NCI-H526 treated with DMSO at 0.1 percent for 48 hours (cell line): ENCODE measurements at regions not wholly inside any gene's neighbourhood (a gene's known extent, or its start where the extent isn't known, plus 50 kb on each side); places are given as distances from the start of the nearest gene placed in this dataset.

ENCODE experiments used
- DNase-seq: peaks from one replicate; lab custom pipeline; 2025; lab: John Stamatoyannopoulos, UW

DNA sequence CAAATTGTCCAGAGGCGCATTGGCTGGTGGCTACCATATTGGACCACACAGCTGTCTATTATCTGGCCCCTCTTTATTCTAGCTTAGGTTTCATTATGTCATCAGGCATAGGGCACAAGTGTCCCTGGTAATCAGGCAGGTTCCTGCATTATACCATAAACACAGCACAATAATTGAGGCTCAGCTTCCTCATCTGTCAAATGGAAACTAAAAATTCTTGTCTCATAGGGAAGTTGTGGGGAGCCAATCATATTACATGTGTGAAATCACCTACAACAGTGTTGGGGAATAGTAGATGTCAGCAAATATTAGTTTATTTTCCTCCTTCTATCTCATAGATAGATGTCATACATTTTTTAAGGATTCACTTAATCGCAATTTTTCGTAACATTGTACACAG lies 231.0 kb upstream of the SORL1-AS1 start:
- DNase-seq = no peak
